ENCODE measurements at regions not wholly inside any gene's neighbourhood (a gene's known extent, or its start where the extent isn't known, plus 50 kb on each side); places are given as distances from the start of the nearest gene placed in this dataset.

DNA sequence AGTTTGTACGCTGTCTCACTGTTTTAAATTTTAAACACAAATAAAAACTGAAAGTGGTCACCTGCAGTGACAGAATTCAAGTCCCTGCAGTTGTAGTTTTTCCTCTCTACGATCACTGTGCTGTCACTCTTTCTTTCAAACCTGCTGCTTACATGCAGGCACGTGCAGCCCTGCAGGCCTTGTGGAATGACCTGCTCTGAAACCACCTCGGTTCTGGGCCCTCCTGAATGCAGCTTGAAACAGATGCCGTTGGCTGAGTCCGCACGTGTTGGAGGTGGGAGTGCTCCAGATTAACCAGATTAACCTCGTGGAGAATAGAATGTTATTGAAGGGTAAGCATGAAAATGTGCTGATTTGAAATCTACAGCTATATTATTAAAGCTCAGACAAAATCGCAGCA lies 126.0 kb upstream of the ERCC6L2 start:
- Mint-ChIP-seq H3K36me3 (ENCODE audit: low read depth) (no peaks in the 10 kb centered on the region), H3K4me1 (peaks cover 26% of the 10 kb centered on the region), H3K4me3 (no peak overlapping the region), H3K9me3 (no peaks in the 10 kb centered on the region), H3K27me3 (ENCODE audit: insufficient read depth, low read depth, poor library complexity) (peaks cover 20% of the 10 kb centered on the region), H3K27ac (no peak overlapping the region; the same call in 1 of the 2 replicates)
- no peak overlapping the region for H2AFZ ChIP-seq
- TF ChIP-seq, protein P1, sequence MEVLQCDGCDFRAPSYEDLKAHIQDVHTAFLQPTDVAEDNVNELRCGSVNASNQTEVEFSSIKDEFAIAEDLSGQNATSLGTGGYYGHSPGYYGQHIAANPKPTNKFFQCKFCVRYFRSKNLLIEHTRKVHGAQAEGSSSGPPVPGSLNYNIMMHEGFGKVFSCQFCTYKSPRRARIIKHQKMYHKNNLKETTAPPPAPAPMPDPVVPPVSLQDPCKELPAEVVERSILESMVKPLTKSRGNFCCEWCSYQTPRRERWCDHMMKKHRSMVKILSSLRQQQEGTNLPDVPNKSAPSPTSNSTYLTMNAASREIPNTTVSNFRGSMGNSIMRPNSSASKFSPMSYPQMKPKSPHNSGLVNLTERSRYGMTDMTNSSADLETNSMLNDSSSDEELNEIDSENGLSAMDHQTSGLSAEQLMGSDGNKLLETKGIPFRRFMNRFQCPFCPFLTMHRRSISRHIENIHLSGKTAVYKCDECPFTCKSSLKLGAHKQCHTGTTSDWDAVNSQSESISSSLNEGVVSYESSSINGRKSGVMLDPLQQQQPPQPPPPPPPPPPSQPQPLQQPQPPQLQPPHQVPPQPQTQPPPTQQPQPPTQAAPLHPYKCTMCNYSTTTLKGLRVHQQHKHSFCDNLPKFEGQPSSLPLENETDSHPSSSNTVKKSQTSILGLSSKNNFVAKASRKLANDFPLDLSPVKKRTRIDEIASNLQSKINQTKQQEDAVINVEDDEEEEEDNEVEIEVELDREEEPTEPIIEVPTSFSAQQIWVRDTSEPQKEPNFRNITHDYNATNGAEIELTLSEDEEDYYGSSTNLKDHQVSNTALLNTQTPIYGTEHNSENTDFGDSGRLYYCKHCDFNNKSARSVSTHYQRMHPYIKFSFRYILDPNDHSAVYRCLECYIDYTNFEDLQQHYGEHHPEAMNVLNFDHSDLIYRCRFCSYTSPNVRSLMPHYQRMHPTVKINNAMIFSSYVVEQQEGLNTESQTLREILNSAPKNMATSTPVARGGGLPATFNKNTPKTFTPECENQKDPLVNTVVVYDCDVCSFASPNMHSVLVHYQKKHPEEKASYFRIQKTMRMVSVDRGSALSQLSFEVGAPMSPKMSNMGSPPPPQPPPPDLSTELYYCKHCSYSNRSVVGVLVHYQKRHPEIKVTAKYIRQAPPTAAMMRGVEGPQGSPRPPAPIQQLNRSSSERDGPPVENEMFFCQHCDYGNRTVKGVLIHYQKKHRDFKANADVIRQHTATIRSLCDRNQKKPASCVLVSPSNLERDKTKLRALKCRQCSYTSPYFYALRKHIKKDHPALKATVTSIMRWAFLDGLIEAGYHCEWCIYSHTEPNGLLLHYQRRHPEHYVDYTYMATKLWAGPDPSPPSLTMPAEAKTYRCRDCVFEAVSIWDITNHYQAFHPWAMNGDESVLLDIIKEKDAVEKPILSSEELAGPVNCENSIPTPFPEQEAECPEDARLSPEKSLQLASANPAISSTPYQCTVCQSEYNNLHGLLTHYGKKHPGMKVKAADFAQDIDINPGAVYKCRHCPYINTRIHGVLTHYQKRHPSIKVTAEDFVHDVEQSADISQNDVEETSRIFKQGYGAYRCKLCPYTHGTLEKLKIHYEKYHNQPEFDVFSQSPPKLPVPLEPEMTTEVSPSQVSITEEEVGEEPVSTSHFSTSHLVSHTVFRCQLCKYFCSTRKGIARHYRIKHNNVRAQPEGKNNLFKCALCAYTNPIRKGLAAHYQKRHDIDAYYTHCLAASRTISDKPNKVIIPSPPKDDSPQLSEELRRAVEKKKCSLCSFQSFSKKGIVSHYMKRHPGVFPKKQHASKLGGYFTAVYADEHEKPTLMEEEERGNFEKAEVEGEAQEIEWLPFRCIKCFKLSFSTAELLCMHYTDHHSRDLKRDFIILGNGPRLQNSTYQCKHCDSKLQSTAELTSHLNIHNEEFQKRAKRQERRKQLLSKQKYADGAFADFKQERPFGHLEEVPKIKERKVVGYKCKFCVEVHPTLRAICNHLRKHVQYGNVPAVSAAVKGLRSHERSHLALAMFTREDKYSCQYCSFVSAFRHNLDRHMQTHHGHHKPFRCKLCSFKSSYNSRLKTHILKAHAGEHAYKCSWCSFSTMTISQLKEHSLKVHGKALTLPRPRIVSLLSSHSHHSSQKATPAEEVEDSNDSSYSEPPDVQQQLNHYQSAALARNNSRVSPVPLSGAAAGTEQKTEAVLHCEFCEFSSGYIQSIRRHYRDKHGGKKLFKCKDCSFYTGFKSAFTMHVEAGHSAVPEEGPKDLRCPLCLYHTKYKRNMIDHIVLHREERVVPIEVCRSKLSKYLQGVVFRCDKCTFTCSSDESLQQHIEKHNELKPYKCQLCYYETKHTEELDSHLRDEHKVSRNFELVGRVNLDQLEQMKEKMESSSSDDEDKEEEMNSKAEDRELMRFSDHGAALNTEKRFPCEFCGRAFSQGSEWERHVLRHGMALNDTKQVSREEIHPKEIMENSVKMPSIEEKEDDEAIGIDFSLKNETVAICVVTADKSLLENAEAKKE (CRISPR knock-in tag; IDR thresholded peaks at IDR 0.05), result no peak
- TF ChIP-seq ZNF331 (CRISPR knock-in tag; IDR thresholded peaks at IDR 0.05; ENCODE audit: low read depth) (no peak), CREB1 (CRISPR knock-in tag; IDR thresholded peaks at IDR 0.05; ENCODE audit: low read depth) (no peak), EZH2phosphoT487 (IDR thresholded peaks at IDR 0.05; ENCODE audit: unreplicated experiment) (no peak), ZNF114 (CRISPR knock-in tag; IDR thresholded peaks at IDR 0.05) (no peak), EZH2 (IDR thresholded peaks at IDR 0.05; ENCODE audit: low read depth, unreplicated experiment) (no peak), STAT1 (IDR thresholded peaks at IDR 0.05; ENCODE audit: unreplicated experiment) (no peak), POLR2AphosphoS5 (IDR thresholded peaks at IDR 0.05; ENCODE audit: low read depth) (no peak), JUNB (IDR thresholded peaks at IDR 0.05; ENCODE audit: unreplicated experiment) (no peak), NANOG (IDR thresholded peaks at IDR 0.05; ENCODE audit: borderline replicate concordance) (no peak)
- TF ChIP-seq, protein P2, sequence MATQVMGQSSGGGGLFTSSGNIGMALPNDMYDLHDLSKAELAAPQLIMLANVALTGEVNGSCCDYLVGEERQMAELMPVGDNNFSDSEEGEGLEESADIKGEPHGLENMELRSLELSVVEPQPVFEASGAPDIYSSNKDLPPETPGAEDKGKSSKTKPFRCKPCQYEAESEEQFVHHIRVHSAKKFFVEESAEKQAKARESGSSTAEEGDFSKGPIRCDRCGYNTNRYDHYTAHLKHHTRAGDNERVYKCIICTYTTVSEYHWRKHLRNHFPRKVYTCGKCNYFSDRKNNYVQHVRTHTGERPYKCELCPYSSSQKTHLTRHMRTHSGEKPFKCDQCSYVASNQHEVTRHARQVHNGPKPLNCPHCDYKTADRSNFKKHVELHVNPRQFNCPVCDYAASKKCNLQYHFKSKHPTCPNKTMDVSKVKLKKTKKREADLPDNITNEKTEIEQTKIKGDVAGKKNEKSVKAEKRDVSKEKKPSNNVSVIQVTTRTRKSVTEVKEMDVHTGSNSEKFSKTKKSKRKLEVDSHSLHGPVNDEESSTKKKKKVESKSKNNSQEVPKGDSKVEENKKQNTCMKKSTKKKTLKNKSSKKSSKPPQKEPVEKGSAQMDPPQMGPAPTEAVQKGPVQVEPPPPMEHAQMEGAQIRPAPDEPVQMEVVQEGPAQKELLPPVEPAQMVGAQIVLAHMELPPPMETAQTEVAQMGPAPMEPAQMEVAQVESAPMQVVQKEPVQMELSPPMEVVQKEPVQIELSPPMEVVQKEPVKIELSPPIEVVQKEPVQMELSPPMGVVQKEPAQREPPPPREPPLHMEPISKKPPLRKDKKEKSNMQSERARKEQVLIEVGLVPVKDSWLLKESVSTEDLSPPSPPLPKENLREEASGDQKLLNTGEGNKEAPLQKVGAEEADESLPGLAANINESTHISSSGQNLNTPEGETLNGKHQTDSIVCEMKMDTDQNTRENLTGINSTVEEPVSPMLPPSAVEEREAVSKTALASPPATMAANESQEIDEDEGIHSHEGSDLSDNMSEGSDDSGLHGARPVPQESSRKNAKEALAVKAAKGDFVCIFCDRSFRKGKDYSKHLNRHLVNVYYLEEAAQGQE (IDR thresholded peaks at IDR 0.05; ENCODE audit: unreplicated experiment), result no peak
- TF ChIP-seq, protein P3, sequence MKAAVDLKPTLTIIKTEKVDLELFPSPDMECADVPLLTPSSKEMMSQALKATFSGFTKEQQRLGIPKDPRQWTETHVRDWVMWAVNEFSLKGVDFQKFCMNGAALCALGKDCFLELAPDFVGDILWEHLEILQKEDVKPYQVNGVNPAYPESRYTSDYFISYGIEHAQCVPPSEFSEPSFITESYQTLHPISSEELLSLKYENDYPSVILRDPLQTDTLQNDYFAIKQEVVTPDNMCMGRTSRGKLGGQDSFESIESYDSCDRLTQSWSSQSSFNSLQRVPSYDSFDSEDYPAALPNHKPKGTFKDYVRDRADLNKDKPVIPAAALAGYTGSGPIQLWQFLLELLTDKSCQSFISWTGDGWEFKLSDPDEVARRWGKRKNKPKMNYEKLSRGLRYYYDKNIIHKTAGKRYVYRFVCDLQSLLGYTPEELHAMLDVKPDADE (IDR thresholded peaks at IDR 0.05), result no peak
- TF ChIP-seq, protein P4, sequence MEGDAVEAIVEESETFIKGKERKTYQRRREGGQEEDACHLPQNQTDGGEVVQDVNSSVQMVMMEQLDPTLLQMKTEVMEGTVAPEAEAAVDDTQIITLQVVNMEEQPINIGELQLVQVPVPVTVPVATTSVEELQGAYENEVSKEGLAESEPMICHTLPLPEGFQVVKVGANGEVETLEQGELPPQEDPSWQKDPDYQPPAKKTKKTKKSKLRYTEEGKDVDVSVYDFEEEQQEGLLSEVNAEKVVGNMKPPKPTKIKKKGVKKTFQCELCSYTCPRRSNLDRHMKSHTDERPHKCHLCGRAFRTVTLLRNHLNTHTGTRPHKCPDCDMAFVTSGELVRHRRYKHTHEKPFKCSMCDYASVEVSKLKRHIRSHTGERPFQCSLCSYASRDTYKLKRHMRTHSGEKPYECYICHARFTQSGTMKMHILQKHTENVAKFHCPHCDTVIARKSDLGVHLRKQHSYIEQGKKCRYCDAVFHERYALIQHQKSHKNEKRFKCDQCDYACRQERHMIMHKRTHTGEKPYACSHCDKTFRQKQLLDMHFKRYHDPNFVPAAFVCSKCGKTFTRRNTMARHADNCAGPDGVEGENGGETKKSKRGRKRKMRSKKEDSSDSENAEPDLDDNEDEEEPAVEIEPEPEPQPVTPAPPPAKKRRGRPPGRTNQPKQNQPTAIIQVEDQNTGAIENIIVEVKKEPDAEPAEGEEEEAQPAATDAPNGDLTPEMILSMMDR (conservative IDR thresholded peaks at IDR 0.05; ENCODE audit: low read depth in 2 of 2), result no peak
- no peaks in the 10 kb centered on the region for H4K20me1 ChIP-seq (replicated peaks; ENCODE audit: insufficient read depth)
- no peak overlapping the region for H3K27ac ChIP-seq (ENCODE audit: low read depth)
- H3K4me1 ChIP-seq (ENCODE audit: insufficient read depth), result peaks cover 25% of the 10 kb centered on the region
- no peaks in the 10 kb centered on the region for H3F3A ChIP-seq (replicated peaks; ENCODE audit: low read depth)
- H3K27me3 ChIP-seq (ENCODE audit: insufficient read depth), result peaks cover 29% of the 10 kb centered on the region
- no peaks in the 10 kb centered on the region for H3K9me2 ChIP-seq (ENCODE audit: insufficient read depth)
- H3K79me2 ChIP-seq (replicated peaks; ENCODE audit: insufficient read depth), result no peaks in the 10 kb centered on the region
- no peak overlapping the region for H3K4me2 ChIP-seq
- DNase-seq (ENCODE audit: low spot score) (no peak), ATAC-seq (no peak)
- H3K36me3 ChIP-seq (ENCODE audit: insufficient read depth), result no peaks in the 10 kb centered on the region
- no peak overlapping the region for H3K4me3 ChIP-seq

Data from GM23338 (cell line).